ENCODE measurements at regions not wholly inside any gene's neighbourhood (a gene's known extent, or its start where the extent isn't known, plus 50 kb on each side); places are given as distances from the start of the nearest gene placed in this dataset.

DNA sequence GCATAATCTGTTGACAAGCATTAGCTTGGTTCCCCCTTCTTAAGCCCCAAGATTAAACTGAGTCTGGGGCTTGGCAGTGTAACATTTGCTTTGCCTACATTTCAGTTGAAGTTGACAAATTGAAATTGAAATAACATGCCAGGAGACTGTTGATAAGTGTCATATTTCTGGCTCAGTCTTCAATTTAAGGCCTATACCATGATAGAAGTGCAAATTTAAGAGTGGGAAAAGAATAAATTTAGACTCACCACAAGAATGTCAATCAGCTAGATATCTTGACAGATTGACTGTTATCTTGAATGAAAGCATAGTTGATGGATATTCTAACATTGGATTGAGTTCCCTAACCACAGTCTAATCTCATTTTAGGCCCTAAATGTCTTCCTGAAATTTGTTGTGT, 117.6 kb downstream of the MAGEB17 start:
- no peaks in the 10 kb centered on the region for H3K36me3 ChIP-seq (ENCODE audit: insufficient read depth, low read length)

GRCh38 chrX:16290997-16291396, 123.7 kb downstream of the MAGEB17 start:
- no peaks in the 10 kb centered on the region for H3K9me3 ChIP-seq (ENCODE audit: insufficient read depth, low read depth, low read length)
- Mint-ChIP-seq H3K9me3 (ENCODE audit: unreplicated experiment) (no peaks in the 10 kb centered on the region), H3K4me1 (ENCODE audit: low read depth, unreplicated experiment) (no peaks in the 10 kb centered on the region), H3K4me3 (ENCODE audit: unreplicated experiment) (no peak overlapping the region), H3K27me3 (ENCODE audit: low read depth, unreplicated experiment) (no peaks in the 10 kb centered on the region), H3K27ac (ENCODE audit: unreplicated experiment) (no peak overlapping the region), H3K36me3 (ENCODE audit: low read depth, unreplicated experiment) (no peaks in the 10 kb centered on the region)
- H3K4me1 ChIP-seq (ENCODE audit: insufficient read depth, low read length), result no peaks in the 10 kb centered on the region
- no peaks in the 10 kb centered on the region for H3K27me3 ChIP-seq (ENCODE audit: insufficient read depth, low read length)
- no peak for TF ChIP-seq CTCF (IDR thresholded peaks at IDR 0.05; ENCODE audit: insufficient read depth, low read depth, low read length)
- TF ChIP-seq EZH2 (IDR thresholded peaks at IDR 0.05; ENCODE audit: insufficient read depth, low read length), result no peak
- H3K79me2 ChIP-seq (ENCODE audit: insufficient read depth, low read length), result no peaks in the 10 kb centered on the region
- H4K20me1 ChIP-seq (ENCODE audit: insufficient read depth, low read length), result no peaks in the 10 kb centered on the region
- H3K36me3 ChIP-seq (ENCODE audit: insufficient read depth, low read length), result no peaks in the 10 kb centered on the region
- no peak overlapping the region for H3K27ac ChIP-seq (ENCODE audit: low read depth, low read length)
- no peak overlapping the region for H3K4me3 ChIP-seq (ENCODE audit: insufficient read depth, low read depth, low read length)
- H2AFZ ChIP-seq (ENCODE audit: low read depth, low read length), result no peak overlapping the region
- no peak for DNase-seq (ENCODE audit: low read depth)
- no peak overlapping the region for H3K4me2 ChIP-seq (ENCODE audit: low read length)
- no peak for FAIRE-seq
- H3K9ac ChIP-seq (ENCODE audit: low read length), result no peak overlapping the region

More for the DNA sequence above, 117.6 kb downstream of the MAGEB17 start:
- Mint-ChIP-seq H3K27me3 (ENCODE audit: low read depth, unreplicated experiment) (no peaks in the 10 kb centered on the region), H3K9me3 (ENCODE audit: unreplicated experiment) (no peaks in the 10 kb centered on the region), H3K4me1 (ENCODE audit: low read depth, unreplicated experiment) (no peaks in the 10 kb centered on the region), H3K27ac (ENCODE audit: unreplicated experiment) (no peak overlapping the region), H3K36me3 (ENCODE audit: low read depth, unreplicated experiment) (no peaks in the 10 kb centered on the region), H3K4me3 (ENCODE audit: unreplicated experiment) (no peak overlapping the region)
- Histone ChIP-seq H2AFZ (ENCODE audit: low read depth, low read length) (no peak overlapping the region), H3K4me3 (ENCODE audit: insufficient read depth, low read depth, low read length) (no peak overlapping the region), H3K27ac (ENCODE audit: low read depth, low read length) (no peak overlapping the region), H4K20me1 (ENCODE audit: insufficient read depth, low read length) (no peaks in the 10 kb centered on the region), H3K9ac (ENCODE audit: low read length) (no peak overlapping the region), H3K4me1 (ENCODE audit: insufficient read depth, low read length) (no peaks in the 10 kb centered on the region), H3K4me2 (ENCODE audit: low read length) (no peak overlapping the region), H3K79me2 (ENCODE audit: insufficient read depth, low read length) (no peaks in the 10 kb centered on the region), H3K27me3 (ENCODE audit: insufficient read depth, low read length) (no peaks in the 10 kb centered on the region), H3K9me3 (ENCODE audit: insufficient read depth, low read depth, low read length) (no peaks in the 10 kb centered on the region)
- TF ChIP-seq EZH2 (IDR thresholded peaks at IDR 0.05; ENCODE audit: insufficient read depth, low read length) (no peak), CTCF (IDR thresholded peaks at IDR 0.05; ENCODE audit: insufficient read depth, low read depth, low read length) (no peak)
- DNase-seq (ENCODE audit: low read depth) (no peak), FAIRE-seq (no peak)

DNA sequence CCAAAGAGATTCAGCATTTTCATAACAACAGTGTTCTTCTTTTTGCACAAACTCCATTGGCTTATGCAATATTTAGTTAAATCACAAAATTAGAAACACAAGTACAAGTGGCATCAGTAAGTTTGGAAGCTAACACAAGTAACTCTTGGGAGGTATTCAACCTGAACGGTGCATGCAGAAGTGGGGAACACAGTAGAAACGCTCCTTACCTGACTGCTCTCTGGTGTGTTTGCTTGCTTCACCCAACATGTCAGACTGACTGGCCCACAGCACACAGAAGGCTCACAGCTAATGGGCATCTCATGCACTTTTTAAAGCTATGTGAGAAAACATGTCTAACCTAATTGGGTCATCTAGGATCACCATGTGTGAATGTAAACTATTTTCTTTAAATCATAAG, 133.6 kb downstream of the MAGEB17 start:
- Mint-ChIP-seq H3K4me3 (ENCODE audit: unreplicated experiment) (no peak overlapping the region), H3K4me1 (ENCODE audit: low read depth, unreplicated experiment) (no peaks in the 10 kb centered on the region), H3K9me3 (ENCODE audit: unreplicated experiment) (no peaks in the 10 kb centered on the region), H3K27ac (ENCODE audit: unreplicated experiment) (no peak overlapping the region), H3K36me3 (ENCODE audit: low read depth, unreplicated experiment) (no peaks in the 10 kb centered on the region), H3K27me3 (ENCODE audit: low read depth, unreplicated experiment) (no peaks in the 10 kb centered on the region)
- Histone ChIP-seq H3K27me3 (ENCODE audit: insufficient read depth, low read length) (no peaks in the 10 kb centered on the region), H3K4me1 (ENCODE audit: insufficient read depth, low read length) (no peaks in the 10 kb centered on the region), H3K9me3 (ENCODE audit: insufficient read depth, low read depth, low read length) (no peaks in the 10 kb centered on the region), H2AFZ (ENCODE audit: low read depth, low read length) (no peak overlapping the region), H3K36me3 (ENCODE audit: insufficient read depth, low read length) (no peaks in the 10 kb centered on the region), H3K4me2 (ENCODE audit: low read length) (no peak overlapping the region), H4K20me1 (ENCODE audit: insufficient read depth, low read length) (no peaks in the 10 kb centered on the region), H3K4me3 (ENCODE audit: insufficient read depth, low read depth, low read length) (no peak overlapping the region), H3K9ac (ENCODE audit: low read length) (no peak overlapping the region), H3K79me2 (ENCODE audit: insufficient read depth, low read length) (no peaks in the 10 kb centered on the region), H3K27ac (ENCODE audit: low read depth, low read length) (no peak overlapping the region)
- DNase-seq (ENCODE audit: low read depth), result no peak
- TF ChIP-seq CTCF (IDR thresholded peaks at IDR 0.05; ENCODE audit: insufficient read depth, low read depth, low read length), result no peak
- TF ChIP-seq EZH2 (IDR thresholded peaks at IDR 0.05; ENCODE audit: insufficient read depth, low read length), result no peak
- no peak for FAIRE-seq

All from astrocyte (in vitro differentiated cells and primary cell).